ENCODE measurements at regions not wholly inside any gene's neighbourhood (a gene's known extent, or its start where the extent isn't known, plus 50 kb on each side); places are given as distances from the start of the nearest gene placed in this dataset.
"Not testable (repeated sequence)": the region's sequence is repeated elsewhere in the genome, so short reads cannot be mapped to it uniquely, and the experiment has no call there.

DNA sequence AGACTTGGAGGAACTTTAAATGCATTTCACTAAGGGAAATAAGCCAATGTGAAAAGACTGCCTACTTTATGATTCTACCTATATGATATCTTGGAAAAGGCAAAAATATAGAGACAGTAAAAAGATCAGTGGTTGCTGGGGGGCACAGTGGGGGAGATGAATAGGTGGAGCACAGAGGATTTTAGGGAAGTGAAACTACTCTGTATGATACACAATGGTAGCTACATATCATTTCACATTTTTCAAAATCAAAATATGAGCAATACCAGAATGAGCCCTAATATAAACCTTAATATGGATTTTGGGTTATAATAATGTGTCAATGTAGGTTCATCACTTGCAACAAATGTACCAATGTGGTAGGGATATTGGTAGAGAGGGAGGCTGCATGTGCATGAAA is 161.4 kb upstream of the HTR1E start:
- no peaks in the 10 kb centered on the region for H3K4me1 ChIP-seq (ENCODE audit: insufficient read depth, low read length)
- H3K9me3 ChIP-seq (ENCODE audit: low read length), result no peaks in the 10 kb centered on the region
- BruUV-seq (replicated peaks), result no TSS peak
- no peak for ATAC-seq
- H3K27ac ChIP-seq (ENCODE audit: low read length), result no peak overlapping the region
- no peak for DNase-seq
- H3K4me3 ChIP-seq (ENCODE audit: low read length), result no peak overlapping the region
- no peaks in the 10 kb centered on the region for H3K36me3 ChIP-seq (ENCODE audit: low read depth, low read length)
- no peak overlapping the region for H3K4me2 ChIP-seq (ENCODE audit: low read length)
- H3K9me2 ChIP-seq (replicated peaks; ENCODE audit: low read length), result no peaks in the 10 kb centered on the region
- H3K27me3 ChIP-seq (ENCODE audit: low read length), result no peaks in the 10 kb centered on the region
- ChIA-PET CTCF (no interaction called here), POLR2A (ENCODE audit: unreplicated experiment) (no interaction called here)
- H4K20me1 ChIP-seq (ENCODE audit: low read length), result no peaks in the 10 kb centered on the region
- H3K79me2 ChIP-seq (ENCODE audit: low read length), result no peaks in the 10 kb centered on the region
- no peak for TF ChIP-seq EZH2 (IDR thresholded peaks at IDR 0.05; ENCODE audit: low read length, unreplicated experiment)
- TF ChIP-seq, protein P1, sequence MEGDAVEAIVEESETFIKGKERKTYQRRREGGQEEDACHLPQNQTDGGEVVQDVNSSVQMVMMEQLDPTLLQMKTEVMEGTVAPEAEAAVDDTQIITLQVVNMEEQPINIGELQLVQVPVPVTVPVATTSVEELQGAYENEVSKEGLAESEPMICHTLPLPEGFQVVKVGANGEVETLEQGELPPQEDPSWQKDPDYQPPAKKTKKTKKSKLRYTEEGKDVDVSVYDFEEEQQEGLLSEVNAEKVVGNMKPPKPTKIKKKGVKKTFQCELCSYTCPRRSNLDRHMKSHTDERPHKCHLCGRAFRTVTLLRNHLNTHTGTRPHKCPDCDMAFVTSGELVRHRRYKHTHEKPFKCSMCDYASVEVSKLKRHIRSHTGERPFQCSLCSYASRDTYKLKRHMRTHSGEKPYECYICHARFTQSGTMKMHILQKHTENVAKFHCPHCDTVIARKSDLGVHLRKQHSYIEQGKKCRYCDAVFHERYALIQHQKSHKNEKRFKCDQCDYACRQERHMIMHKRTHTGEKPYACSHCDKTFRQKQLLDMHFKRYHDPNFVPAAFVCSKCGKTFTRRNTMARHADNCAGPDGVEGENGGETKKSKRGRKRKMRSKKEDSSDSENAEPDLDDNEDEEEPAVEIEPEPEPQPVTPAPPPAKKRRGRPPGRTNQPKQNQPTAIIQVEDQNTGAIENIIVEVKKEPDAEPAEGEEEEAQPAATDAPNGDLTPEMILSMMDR (conservative IDR thresholded peaks at IDR 0.05; ENCODE audit: low read depth, low read length), result no peak
- intact Hi-C loops (cut with micrococcal nuclease), result no loop called here
- H3K9ac ChIP-seq (ENCODE audit: low read length), result no peak overlapping the region
- H3F3A ChIP-seq (ENCODE audit: low read length, unreplicated experiment), result no peaks in the 10 kb centered on the region
- no peak overlapping the region for H2AFZ ChIP-seq (ENCODE audit: low read length)

DNA sequence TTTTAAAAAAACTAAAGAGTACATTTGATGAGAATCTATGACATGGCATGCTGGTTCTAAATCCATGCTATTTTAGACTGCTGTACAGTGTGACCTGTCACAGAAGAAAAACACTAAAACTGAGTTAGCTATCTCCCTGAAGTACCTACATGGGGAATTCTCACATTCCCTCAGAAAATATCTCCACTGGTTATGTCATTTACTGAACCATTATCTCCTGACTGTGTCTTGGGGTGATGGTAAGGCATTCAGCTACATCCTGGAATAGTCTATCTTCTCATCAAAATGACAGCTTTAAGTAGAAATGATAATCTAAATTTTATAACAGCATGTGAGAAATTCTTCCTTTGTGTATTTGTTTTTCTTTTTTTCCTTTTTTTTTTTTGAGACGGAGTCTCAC is 172.1 kb upstream of the HTR1E start:
- POLR2A ChIA-PET (ENCODE audit: unreplicated experiment), result no interaction called here
- Histone ChIP-seq H3K9me3 (ENCODE audit: low read length) (no peaks in the 10 kb centered on the region), H3K4me2 (ENCODE audit: low read length) (no peak overlapping the region), H4K20me1 (ENCODE audit: low read length) (no peaks in the 10 kb centered on the region), H3K4me1 (ENCODE audit: insufficient read depth, low read length) (no peaks in the 10 kb centered on the region), H3K79me2 (ENCODE audit: low read length) (no peaks in the 10 kb centered on the region), H3K27me3 (ENCODE audit: low read length) (no peaks in the 10 kb centered on the region), H3K36me3 (ENCODE audit: low read depth, low read length) (no peaks in the 10 kb centered on the region), H3K4me3 (ENCODE audit: low read length) (no peak overlapping the region), H3K9ac (ENCODE audit: low read length) (no peak overlapping the region), H3K9me2 (replicated peaks; ENCODE audit: low read length) (no peaks in the 10 kb centered on the region), H3F3A (ENCODE audit: low read length, unreplicated experiment) (no peaks in the 10 kb centered on the region), H2AFZ (ENCODE audit: low read length) (no peak overlapping the region), H3K27ac (ENCODE audit: low read length) (no peak overlapping the region)
- no peak for DNase-seq
- TF ChIP-seq EZH2phosphoT487 (IDR thresholded peaks at IDR 0.05; ENCODE audit: borderline replicate concordance, low read length) (no peak), EZH2 (IDR thresholded peaks at IDR 0.05; ENCODE audit: low read length, unreplicated experiment) (no peak)
- TF ChIP-seq, protein P1 (conservative IDR thresholded peaks at IDR 0.05; ENCODE audit: low read depth, low read length), result no peak
- ATAC-seq, result no peak
- intact Hi-C loops (cut with micrococcal nuclease), result no loop called here
- no TSS peak for BruUV-seq (replicated peaks)
- CTCF ChIA-PET, result no interaction called here

DNA sequence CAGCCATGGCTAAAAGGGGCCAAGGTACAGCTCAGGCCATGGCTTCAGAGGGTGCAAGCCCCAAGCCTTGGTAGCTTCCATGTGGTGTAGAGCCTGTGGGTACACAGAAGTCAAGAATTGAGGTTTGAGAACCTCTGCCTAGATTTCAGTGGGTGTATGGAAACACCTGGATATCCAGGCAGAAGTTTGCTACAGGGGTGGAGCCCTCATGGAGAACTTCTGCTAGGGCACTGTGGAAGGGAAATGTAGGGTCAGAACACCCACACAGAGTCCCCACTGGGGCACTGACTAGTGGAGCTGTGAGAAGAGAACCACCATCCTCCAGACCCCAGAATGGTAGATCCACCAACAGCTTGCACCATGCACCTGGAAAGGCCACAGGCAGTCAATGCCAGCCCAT is 177.4 kb upstream of the HTR1E start:
- H3K4me2 ChIP-seq (ENCODE audit: low read length); POLR2A ChIA-PET (ENCODE audit: unreplicated experiment); H3K27me3 ChIP-seq (ENCODE audit: low read length); H3K36me3 ChIP-seq (ENCODE audit: low read depth, low read length); H3K9ac ChIP-seq (ENCODE audit: low read length); H3K79me2 ChIP-seq (ENCODE audit: low read length); DNase-seq; H4K20me1 ChIP-seq (ENCODE audit: low read length); H3K9me2 ChIP-seq (replicated peaks; ENCODE audit: low read length); H3K4me1 ChIP-seq (ENCODE audit: insufficient read depth, low read length); CTCF ChIA-PET; intact Hi-C loops (cut with micrococcal nuclease); BruUV-seq (replicated peaks); H3K27ac ChIP-seq (ENCODE audit: low read length); ATAC-seq; H3F3A ChIP-seq (ENCODE audit: low read length, unreplicated experiment); H3K9me3 ChIP-seq (ENCODE audit: low read length); H2AFZ ChIP-seq (ENCODE audit: low read length); H3K4me3 ChIP-seq (ENCODE audit: low read length): not testable (repeated sequence)

Measured in PC-3 (cell line).